ENCODE measurements at regions not wholly inside any gene's neighbourhood (a gene's known extent, or its start where the extent isn't known, plus 50 kb on each side); places are given as distances from the start of the nearest gene placed in this dataset.

GRCh38 chr1:212166244-212166643, 119.0 kb upstream of the PPP2R5A start:
- H2AFZ ChIP-seq (ENCODE audit: low read depth, low read length), result no peak overlapping the region
- ChIA-PET POLR2A (interaction anchor here (1.0 to 1.7 kb wide), 5 partner anchors 14 to 118 kb away, joined by 3 to 4 read pairs (median 3); no protein-coding TSS in a partner anchor), CTCF (interaction anchor here (0.6 to 3.1 kb wide), 10 partner anchors 13 to 120 kb away, joined by 3 to 17 read pairs (median 4); no protein-coding TSS in a partner anchor)
- H3K27ac ChIP-seq (ENCODE audit: insufficient read depth, low read depth, low read length), result peak overlapping the region; percentile 83
- no peaks in the 10 kb centered on the region for H4K20me1 ChIP-seq (replicated peaks; ENCODE audit: control insufficient read depth, extremely low read depth, insufficient read depth, low read length)
- H3K4me2 ChIP-seq (ENCODE audit: insufficient read depth, low read length), result peak overlapping the region; percentile 60
- intact Hi-C loops (cut with micrococcal nuclease) (loop anchor here (1.0 to 5.0 kb wide), 8 partner anchors 13 to 125 kb away; partner anchors contain the start of gene PPP2R5A), dilution Hi-C loops (cut with MboI; ENCODE audit: extremely low pct_ligation_motif_present, low sequenced_read_pairs) (no loop called here)
- H3K4me3 ChIP-seq (replicated peaks in 1 of 3; ENCODE audit: insufficient read depth in 1 of 3, low read depth in 1 of 3, low read length in 3 of 3), result no peak overlapping the region
- no TSS peak for BruUV-seq (replicated peaks)
- H3K36me3 ChIP-seq (ENCODE audit: control insufficient read depth in 2 of 2, extremely low read depth in 1 of 2, insufficient read depth in 2 of 2, low read length in 2 of 2), result no peaks in the 10 kb centered on the region
- H3K27me3 ChIP-seq (ENCODE audit: control insufficient read depth in 2 of 2, insufficient read depth in 2 of 2, low read length in 2 of 2), result no peaks in the 10 kb centered on the region
- peaks cover 31% of the 10 kb centered on the region for H3K4me1 ChIP-seq (ENCODE audit: control insufficient read depth, extremely low read depth, insufficient read depth, low read length)
- no peaks in the 10 kb centered on the region for H3K79me2 ChIP-seq (ENCODE audit: control insufficient read depth, insufficient read depth, low read length)
- peak overlapping the region; percentile 56 for H3K9ac ChIP-seq (replicated peaks; ENCODE audit: extremely low read depth, insufficient read depth, low read length)
- TF ChIP-seq EZH2 (IDR thresholded peaks at IDR 0.05; ENCODE audit: borderline replicate concordance, low read depth, low read length, severe bottlenecking) (no peak), JUN (IDR thresholded peaks at IDR 0.05; ENCODE audit: borderline replicate concordance, insufficient read depth, insufficient read length, low read depth) (no peak), MYC (IDR thresholded peaks at IDR 0.05; ENCODE audit: low read depth, low read length) (no peak), GATA2 (IDR thresholded peaks at IDR 0.05; ENCODE audit: insufficient read depth, insufficient read length, low read depth, low read length) (no peak), FOS (IDR thresholded peaks at IDR 0.05; ENCODE audit: borderline replicate concordance, insufficient read depth, low read length) (no peak), POLR2AphosphoS5 (IDR thresholded peaks at IDR 0.05; ENCODE audit: insufficient read depth, low read depth, low read length) (no peak), POLR2A (IDR thresholded peaks at IDR 0.05; ENCODE audit: low read depth, low read length) (no peak)
- TF ChIP-seq, protein P1, sequence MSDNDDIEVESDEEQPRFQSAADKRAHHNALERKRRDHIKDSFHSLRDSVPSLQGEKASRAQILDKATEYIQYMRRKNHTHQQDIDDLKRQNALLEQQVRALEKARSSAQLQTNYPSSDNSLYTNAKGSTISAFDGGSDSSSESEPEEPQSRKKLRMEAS (IDR thresholded peaks at IDR 0.05; ENCODE audit: insufficient read depth, insufficient read length), result no peak
- TF ChIP-seq, protein P2, sequence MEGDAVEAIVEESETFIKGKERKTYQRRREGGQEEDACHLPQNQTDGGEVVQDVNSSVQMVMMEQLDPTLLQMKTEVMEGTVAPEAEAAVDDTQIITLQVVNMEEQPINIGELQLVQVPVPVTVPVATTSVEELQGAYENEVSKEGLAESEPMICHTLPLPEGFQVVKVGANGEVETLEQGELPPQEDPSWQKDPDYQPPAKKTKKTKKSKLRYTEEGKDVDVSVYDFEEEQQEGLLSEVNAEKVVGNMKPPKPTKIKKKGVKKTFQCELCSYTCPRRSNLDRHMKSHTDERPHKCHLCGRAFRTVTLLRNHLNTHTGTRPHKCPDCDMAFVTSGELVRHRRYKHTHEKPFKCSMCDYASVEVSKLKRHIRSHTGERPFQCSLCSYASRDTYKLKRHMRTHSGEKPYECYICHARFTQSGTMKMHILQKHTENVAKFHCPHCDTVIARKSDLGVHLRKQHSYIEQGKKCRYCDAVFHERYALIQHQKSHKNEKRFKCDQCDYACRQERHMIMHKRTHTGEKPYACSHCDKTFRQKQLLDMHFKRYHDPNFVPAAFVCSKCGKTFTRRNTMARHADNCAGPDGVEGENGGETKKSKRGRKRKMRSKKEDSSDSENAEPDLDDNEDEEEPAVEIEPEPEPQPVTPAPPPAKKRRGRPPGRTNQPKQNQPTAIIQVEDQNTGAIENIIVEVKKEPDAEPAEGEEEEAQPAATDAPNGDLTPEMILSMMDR (IDR thresholded peaks at IDR 0.05; ENCODE audit: extremely low read depth in 1 of 2, insufficient read depth in 1 of 2, low read depth in 1 of 2, low read length in 2 of 2), result no peak
- FAIRE-seq (no peak), DNase-seq (ENCODE audit: low read depth, low spot score) (no peak)
- H3K9me3 ChIP-seq (replicated peaks; ENCODE audit: control insufficient read depth, insufficient read depth, low read length), result no peaks in the 10 kb centered on the region
- H3K9me1 ChIP-seq (replicated peaks; ENCODE audit: control insufficient read depth, extremely low read depth, insufficient read depth, low read length), result no peaks in the 10 kb centered on the region
